HG03432 (cell line): ENCODE measurements at regions not wholly inside any gene's neighbourhood (a gene's known extent, or its start where the extent isn't known, plus 50 kb on each side); places are given as distances from the start of the nearest gene placed in this dataset.

Experiments used
- ATAC-seq: cut with Tn5 transposase; IDR thresholded peaks from one replicate; pipeline ENCODE4 v1.9.1; 2021; ENCODE audit warnings: mild to moderate bottlenecking, moderate library complexity; ENCODE audit not compliant: unreplicated experiment

- peak; percentile 93 for ATAC-seq
Measured at GRCh38 chr4:128393101-128393704, 105.6 kb upstream of the PGRMC2 start.

- no peak for ATAC-seq
Measured at GRCh38 chr4:128390475-128390996, 102.9 kb upstream of the PGRMC2 start.

GRCh38 chr4:128388796-128389195 is 101.2 kb upstream of the PGRMC2 start:
- no peak for ATAC-seq

- no peak for ATAC-seq
Measured at GRCh38 chr4:128388352-128388630, 100.7 kb upstream of the PGRMC2 start.

GRCh38 chr4:128387600-128388351 is 100.2 kb upstream of the PGRMC2 start:
- no peak for ATAC-seq

- ATAC-seq, result peak; percentile 53
Measured at GRCh38 chr4:128386761-128387599, 99.4 kb upstream of the PGRMC2 start.

GRCh38 chr4:128385683-128386304 is 98.2 kb upstream of the PGRMC2 start:
- ATAC-seq, result peak; percentile 49

- no peak for ATAC-seq
Measured at GRCh38 chr4:128384765-128385598, 97.4 kb upstream of the PGRMC2 start.

- ATAC-seq, result no peak
Measured at GRCh38 chr4:128384091-128384520, 96.5 kb upstream of the PGRMC2 start.

GRCh38 chr4:128381748-128382559 is 94.3 kb upstream of the PGRMC2 start:
- no peak for ATAC-seq

- no peak for ATAC-seq
Measured at GRCh38 chr4:128380306-128380705, 92.7 kb upstream of the PGRMC2 start.

- peak; percentile 84 for ATAC-seq
Measured at GRCh38 chr4:128379860-128380259, 92.2 kb upstream of the PGRMC2 start.

- no peak for ATAC-seq
Measured at GRCh38 chr4:128378668-128379067, 91.1 kb upstream of the PGRMC2 start.

GRCh38 chr4:128376958-128377357 is 89.3 kb upstream of the PGRMC2 start:
- no peak for ATAC-seq

GRCh38 chr4:128376303-128376702 is 88.7 kb upstream of the PGRMC2 start:
- ATAC-seq, result no peak

- no peak for ATAC-seq
Measured at GRCh38 chr4:128373628-128374027, 86.0 kb upstream of the PGRMC2 start.

GRCh38 chr4:128371876-128372275 is 84.3 kb upstream of the PGRMC2 start:
- ATAC-seq, result no peak

GRCh38 chr4:128371001-128371777 is 83.6 kb upstream of the PGRMC2 start:
- no peak for ATAC-seq

- no peak for ATAC-seq
Measured at GRCh38 chr4:128366212-128366611, 78.6 kb upstream of the PGRMC2 start.
